ENCODE measurements at regions not wholly inside any gene's neighbourhood (a gene's known extent, or its start where the extent isn't known, plus 50 kb on each side); places are given as distances from the start of the nearest gene placed in this dataset.

DNA sequence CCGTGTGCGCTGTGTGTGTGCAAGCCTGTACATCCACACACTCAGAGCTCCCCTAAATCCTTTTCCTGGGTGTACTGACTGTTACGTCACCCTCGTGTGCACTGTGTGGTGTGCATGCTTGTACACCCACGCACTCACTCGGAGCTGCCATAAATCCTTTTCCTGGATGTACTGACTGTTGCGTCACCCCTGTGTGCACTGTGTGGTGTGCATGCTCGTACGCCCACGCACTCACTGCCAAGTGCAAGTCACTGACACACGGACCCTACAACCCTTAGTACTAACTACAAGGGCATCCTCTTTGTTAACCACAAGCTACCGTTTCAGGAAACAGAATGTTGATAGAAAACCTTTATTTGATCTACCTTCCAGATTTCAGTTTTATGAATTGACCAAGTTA is 983.4 kb downstream of the EFNB2 start:
- TF ChIP-seq TCF12 (IDR thresholded peaks at IDR 0.05; ENCODE audit: low read depth), result no peak
- TF ChIP-seq YY1 (IDR thresholded peaks at IDR 0.05; ENCODE audit: low read depth), result no peak
- TF ChIP-seq, protein P1, sequence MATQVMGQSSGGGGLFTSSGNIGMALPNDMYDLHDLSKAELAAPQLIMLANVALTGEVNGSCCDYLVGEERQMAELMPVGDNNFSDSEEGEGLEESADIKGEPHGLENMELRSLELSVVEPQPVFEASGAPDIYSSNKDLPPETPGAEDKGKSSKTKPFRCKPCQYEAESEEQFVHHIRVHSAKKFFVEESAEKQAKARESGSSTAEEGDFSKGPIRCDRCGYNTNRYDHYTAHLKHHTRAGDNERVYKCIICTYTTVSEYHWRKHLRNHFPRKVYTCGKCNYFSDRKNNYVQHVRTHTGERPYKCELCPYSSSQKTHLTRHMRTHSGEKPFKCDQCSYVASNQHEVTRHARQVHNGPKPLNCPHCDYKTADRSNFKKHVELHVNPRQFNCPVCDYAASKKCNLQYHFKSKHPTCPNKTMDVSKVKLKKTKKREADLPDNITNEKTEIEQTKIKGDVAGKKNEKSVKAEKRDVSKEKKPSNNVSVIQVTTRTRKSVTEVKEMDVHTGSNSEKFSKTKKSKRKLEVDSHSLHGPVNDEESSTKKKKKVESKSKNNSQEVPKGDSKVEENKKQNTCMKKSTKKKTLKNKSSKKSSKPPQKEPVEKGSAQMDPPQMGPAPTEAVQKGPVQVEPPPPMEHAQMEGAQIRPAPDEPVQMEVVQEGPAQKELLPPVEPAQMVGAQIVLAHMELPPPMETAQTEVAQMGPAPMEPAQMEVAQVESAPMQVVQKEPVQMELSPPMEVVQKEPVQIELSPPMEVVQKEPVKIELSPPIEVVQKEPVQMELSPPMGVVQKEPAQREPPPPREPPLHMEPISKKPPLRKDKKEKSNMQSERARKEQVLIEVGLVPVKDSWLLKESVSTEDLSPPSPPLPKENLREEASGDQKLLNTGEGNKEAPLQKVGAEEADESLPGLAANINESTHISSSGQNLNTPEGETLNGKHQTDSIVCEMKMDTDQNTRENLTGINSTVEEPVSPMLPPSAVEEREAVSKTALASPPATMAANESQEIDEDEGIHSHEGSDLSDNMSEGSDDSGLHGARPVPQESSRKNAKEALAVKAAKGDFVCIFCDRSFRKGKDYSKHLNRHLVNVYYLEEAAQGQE (IDR thresholded peaks at IDR 0.05; ENCODE audit: low read depth), result no peak
- TF ChIP-seq RAD21 (IDR thresholded peaks at IDR 0.05; ENCODE audit: low read depth), result no peak
- TF ChIP-seq, protein P2, sequence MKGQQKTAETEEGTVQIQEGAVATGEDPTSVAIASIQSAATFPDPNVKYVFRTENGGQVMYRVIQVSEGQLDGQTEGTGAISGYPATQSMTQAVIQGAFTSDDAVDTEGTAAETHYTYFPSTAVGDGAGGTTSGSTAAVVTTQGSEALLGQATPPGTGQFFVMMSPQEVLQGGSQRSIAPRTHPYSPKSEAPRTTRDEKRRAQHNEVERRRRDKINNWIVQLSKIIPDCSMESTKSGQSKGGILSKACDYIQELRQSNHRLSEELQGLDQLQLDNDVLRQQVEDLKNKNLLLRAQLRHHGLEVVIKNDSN (IDR thresholded peaks at IDR 0.05), result no peak
- no peak for TF ChIP-seq EGR1 (IDR thresholded peaks at IDR 0.05)
- TF ChIP-seq, protein P3, sequence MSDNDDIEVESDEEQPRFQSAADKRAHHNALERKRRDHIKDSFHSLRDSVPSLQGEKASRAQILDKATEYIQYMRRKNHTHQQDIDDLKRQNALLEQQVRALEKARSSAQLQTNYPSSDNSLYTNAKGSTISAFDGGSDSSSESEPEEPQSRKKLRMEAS (IDR thresholded peaks at IDR 0.05), result no peak
- no peak for TF ChIP-seq CEBPB (IDR thresholded peaks at IDR 0.05)
- TF ChIP-seq TEAD4 (IDR thresholded peaks at IDR 0.05), result no peak

DNA sequence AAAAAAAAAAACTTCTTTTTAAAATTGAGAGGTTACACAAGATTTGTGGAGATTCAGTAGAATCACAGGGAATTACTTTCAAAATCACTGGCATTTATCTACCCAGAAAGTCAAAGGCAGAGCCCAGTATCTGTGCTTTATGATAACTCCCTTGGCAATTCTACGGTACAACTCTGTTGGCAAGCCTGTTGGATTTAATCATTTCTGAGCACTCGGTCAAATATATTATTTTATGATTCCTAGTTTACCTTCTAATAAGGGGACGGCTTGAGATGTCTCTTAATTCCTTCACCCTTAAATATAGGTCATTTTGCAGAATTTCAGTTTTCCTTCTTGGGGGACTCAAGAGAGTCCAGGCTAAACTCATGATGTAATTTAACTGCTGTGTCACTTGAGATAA is 987.6 kb downstream of the EFNB2 start:
- no peak for TF ChIP-seq TAF1 (IDR thresholded peaks at IDR 0.05; ENCODE audit: low read depth)
- no peak for TF ChIP-seq EGR1 (IDR thresholded peaks at IDR 0.05)
- TF ChIP-seq ZBTB7A (IDR thresholded peaks at IDR 0.05; ENCODE audit: low read depth), result no peak
- no peak for TF ChIP-seq TCF12 (IDR thresholded peaks at IDR 0.05; ENCODE audit: low read depth)
- TF ChIP-seq CEBPB (IDR thresholded peaks at IDR 0.05), result no peak
- no peak for TF ChIP-seq NFIC (IDR thresholded peaks at IDR 0.05)
- TF ChIP-seq, protein P2 (IDR thresholded peaks at IDR 0.05), result no peak
- no peak for TF ChIP-seq RAD21 (IDR thresholded peaks at IDR 0.05; ENCODE audit: low read depth)

DNA sequence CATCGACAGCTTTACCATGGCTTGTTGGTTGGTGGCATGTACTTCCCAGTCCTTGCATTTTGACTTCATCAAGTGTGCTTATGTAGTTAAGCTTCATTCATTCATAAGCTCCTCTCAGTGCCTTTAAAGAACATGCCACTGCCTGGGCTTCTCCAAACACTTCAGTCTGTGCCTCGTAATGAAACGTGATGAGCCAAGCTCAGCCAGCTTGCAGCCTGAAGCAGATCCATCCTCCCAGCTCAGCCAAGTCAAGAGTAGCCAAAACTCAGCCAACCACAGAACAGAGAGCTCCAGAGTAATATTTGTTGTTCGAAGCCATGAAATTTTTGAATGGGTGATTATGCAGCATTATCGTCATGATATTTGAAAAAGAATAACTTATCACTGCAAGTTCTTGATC is 989.7 kb downstream of the EFNB2 start:
- no peak for TF ChIP-seq TAF1 (IDR thresholded peaks at IDR 0.05; ENCODE audit: low read depth)
- TF ChIP-seq EP300 (IDR thresholded peaks at IDR 0.05; ENCODE audit: borderline replicate concordance), result no peak
- TF ChIP-seq, protein P1 (IDR thresholded peaks at IDR 0.05; ENCODE audit: low read depth), result no peak
- TF ChIP-seq TEAD4 (IDR thresholded peaks at IDR 0.05), result no peak
- TF ChIP-seq EGR1 (IDR thresholded peaks at IDR 0.05), result no peak
- TF ChIP-seq CREB1 (IDR thresholded peaks at IDR 0.05; ENCODE audit: low read depth), result no peak
- TF ChIP-seq YY1 (IDR thresholded peaks at IDR 0.05; ENCODE audit: low read depth), result no peak
- no peak for TF ChIP-seq NFIC (IDR thresholded peaks at IDR 0.05)
- no peak for TF ChIP-seq FOXM1 (IDR thresholded peaks at IDR 0.05; ENCODE audit: borderline replicate concordance, low read depth)
- TF ChIP-seq, protein P3 (IDR thresholded peaks at IDR 0.05), result no peak
- TF ChIP-seq RAD21 (IDR thresholded peaks at IDR 0.05; ENCODE audit: low read depth), result no peak
- no peak for TF ChIP-seq TCF12 (IDR thresholded peaks at IDR 0.05; ENCODE audit: low read depth)
- TF ChIP-seq ZBTB7A (IDR thresholded peaks at IDR 0.05; ENCODE audit: low read depth), result no peak
- TF ChIP-seq, protein P2 (IDR thresholded peaks at IDR 0.05), result no peak
- TF ChIP-seq CEBPB (IDR thresholded peaks at IDR 0.05), result no peak

DNA sequence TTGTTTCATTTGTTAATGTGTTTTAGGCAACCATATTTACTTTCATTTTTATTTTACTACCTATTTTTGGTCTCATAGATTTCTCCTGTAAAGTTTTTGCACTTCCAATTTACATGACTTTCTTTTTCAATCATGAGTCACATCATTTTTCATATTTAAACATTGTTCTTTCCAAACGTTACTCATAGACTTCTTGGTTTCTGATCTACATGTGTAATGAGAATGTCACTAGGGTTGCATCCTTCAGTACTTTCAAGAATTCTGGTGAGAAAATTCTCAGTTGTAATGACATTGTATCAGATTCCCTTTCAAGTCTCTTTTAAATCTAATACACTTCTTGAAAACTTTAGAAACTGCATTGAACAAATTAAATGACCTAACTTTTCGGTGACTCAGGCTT is 991.7 kb downstream of the EFNB2 start:
- TF ChIP-seq FOXM1 (IDR thresholded peaks at IDR 0.05; ENCODE audit: borderline replicate concordance, low read depth) (no peak), TEAD4 (IDR thresholded peaks at IDR 0.05) (no peak), TAF1 (IDR thresholded peaks at IDR 0.05; ENCODE audit: low read depth) (no peak), NFIC (IDR thresholded peaks at IDR 0.05) (no peak), ZBTB7A (IDR thresholded peaks at IDR 0.05; ENCODE audit: low read depth) (no peak), RAD21 (IDR thresholded peaks at IDR 0.05; ENCODE audit: low read depth) (no peak), YY1 (IDR thresholded peaks at IDR 0.05; ENCODE audit: low read depth) (no peak), EP300 (IDR thresholded peaks at IDR 0.05; ENCODE audit: borderline replicate concordance) (no peak), CEBPB (IDR thresholded peaks at IDR 0.05) (no peak), CREB1 (IDR thresholded peaks at IDR 0.05; ENCODE audit: low read depth) (no peak), EGR1 (IDR thresholded peaks at IDR 0.05) (no peak), TCF12 (IDR thresholded peaks at IDR 0.05; ENCODE audit: low read depth) (no peak)
- TF ChIP-seq, protein P3 (IDR thresholded peaks at IDR 0.05), result no peak
- TF ChIP-seq, protein P1 (IDR thresholded peaks at IDR 0.05; ENCODE audit: low read depth), result no peak
- TF ChIP-seq, protein P2 (IDR thresholded peaks at IDR 0.05), result no peak
